GM12873 (cell line): ENCODE measurements at regions not wholly inside any gene's neighbourhood (a gene's known extent, or its start where the extent isn't known, plus 50 kb on each side); places are given as distances from the start of the nearest gene placed in this dataset.

Experiments
- TF ChIP-seq, protein P1 (sequence below): IDR thresholded peaks from 2 replicates; pipeline ENCODE4 v1.5.1; 2012; ENCODE audit warnings: low read depth, mild to moderate bottlenecking, moderate library complexity, low read length, control low read depth; ENCODE audit not compliant: insufficient read depth; ENCODE audit errors: missing control alignments

- TF ChIP-seq, protein P1, sequence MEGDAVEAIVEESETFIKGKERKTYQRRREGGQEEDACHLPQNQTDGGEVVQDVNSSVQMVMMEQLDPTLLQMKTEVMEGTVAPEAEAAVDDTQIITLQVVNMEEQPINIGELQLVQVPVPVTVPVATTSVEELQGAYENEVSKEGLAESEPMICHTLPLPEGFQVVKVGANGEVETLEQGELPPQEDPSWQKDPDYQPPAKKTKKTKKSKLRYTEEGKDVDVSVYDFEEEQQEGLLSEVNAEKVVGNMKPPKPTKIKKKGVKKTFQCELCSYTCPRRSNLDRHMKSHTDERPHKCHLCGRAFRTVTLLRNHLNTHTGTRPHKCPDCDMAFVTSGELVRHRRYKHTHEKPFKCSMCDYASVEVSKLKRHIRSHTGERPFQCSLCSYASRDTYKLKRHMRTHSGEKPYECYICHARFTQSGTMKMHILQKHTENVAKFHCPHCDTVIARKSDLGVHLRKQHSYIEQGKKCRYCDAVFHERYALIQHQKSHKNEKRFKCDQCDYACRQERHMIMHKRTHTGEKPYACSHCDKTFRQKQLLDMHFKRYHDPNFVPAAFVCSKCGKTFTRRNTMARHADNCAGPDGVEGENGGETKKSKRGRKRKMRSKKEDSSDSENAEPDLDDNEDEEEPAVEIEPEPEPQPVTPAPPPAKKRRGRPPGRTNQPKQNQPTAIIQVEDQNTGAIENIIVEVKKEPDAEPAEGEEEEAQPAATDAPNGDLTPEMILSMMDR = no peak
Observed at GRCh38 chr14:49946320-49947141, 53.6 kb downstream of the ARF6 start.

DNA sequence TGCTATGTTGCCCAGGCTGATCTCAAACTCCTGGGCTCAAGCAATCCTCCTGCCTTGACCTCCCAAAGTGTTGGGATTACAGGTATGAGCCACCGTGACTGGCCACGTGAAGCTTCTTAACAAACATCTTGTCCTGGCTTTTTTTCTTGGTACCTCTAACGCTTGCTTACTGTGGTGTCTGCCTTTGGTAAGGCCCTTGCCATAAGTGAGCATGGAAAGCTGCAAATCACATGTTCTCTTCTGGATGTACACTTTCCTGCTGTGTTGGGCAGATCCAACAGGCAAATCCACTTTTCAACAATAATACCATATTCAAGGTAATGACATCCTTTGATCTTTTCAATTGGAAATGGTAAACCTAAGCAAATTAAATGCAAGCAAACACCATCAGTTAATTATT is 54.6 kb downstream of the ARF6 start:
- TF ChIP-seq, protein P1 = no peak

GRCh38 chr14:49950275-49951228 is 57.7 kb downstream of the ARF6 start:
- TF ChIP-seq, protein P1 = no peak

DNA sequence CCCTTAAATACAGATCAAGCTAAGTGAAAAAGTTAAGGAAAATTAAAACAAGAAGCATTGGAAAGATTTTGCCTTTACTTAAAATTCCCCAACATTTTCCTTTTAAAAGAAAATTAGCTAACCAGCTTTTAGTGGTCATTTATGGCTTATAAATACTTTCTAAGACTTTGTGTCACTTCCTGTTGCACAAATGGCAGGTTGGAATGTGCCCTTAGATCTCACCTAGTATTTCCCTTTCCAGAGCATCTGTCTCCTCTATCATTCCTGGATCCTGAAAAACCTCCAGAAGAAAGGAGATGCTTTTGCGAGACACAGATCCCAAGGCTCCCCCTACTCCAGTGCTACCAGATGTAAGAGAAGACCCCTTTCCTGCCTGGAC is 58.3 kb downstream of the ARF6 start:
- TF ChIP-seq, protein P1 = no peak

- TF ChIP-seq, protein P1 = no peak
Observed at GRCh38 chr14:49951691-49952345, 58.9 kb downstream of the ARF6 start.

DNA sequence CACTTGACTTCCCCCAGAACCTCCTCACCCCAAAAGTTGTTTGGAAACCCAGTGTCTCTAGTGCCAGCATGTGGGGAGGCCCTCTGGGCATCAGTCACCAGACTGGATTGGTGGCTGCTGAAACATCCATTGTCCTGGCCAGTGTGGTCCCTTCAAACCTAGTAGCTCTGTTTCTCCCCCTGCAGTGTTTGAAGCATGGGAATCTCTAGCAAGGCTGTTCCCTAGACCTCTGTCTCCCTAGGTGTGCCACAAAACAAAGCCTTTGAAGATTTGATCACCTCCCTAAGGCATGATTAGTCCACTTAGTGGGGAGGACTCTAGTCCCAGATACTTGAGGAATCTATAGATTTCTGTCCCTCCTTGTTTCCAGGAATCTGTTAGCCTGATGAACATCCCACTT is 60.3 kb downstream of the ARF6 start:
- TF ChIP-seq, protein P1 = no peak

GRCh38 chr14:49954171-49954631 is 61.3 kb downstream of the ARF6 start:
- TF ChIP-seq, protein P1 = no peak
